ENCODE measurements at regions not wholly inside any gene's neighbourhood (a gene's known extent, or its start where the extent isn't known, plus 50 kb on each side); places are given as distances from the start of the nearest gene placed in this dataset.
"Not testable (repeated sequence)": the region's sequence is repeated elsewhere in the genome, so short reads cannot be mapped to it uniquely, and the experiment has no call there.

DNA sequence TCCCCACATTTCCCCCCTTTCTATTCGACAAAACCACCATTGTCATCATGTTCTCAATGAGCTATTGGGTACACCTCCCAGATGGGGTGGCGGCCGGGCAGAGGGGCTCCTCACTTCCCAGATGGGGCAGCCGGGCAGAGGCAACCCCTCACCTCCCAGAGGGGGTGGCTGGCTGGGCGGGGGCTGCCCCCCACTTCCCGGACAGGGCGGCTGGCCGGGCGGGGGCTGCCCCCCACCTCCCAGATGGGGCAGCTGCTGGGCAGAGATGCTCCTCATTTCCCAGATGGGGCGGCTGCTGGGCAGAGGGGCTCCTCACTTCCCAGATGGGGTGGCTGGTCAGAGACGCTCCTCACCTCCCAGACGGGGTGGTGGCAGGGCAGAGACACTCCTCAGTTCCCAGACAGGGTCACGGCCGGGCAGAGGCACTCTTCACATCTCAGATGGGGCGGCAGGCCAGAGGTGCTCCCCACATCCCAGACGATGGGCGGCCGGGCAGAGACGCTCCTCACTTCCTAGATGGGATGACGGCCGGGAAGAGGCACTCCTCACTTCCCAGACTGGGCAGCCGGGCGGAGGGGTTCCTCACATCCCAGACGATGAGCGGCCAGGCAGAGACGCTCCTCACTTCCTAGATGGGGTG, 221.5 kb downstream of the NNT start:
- TF ChIP-seq, protein P1, sequence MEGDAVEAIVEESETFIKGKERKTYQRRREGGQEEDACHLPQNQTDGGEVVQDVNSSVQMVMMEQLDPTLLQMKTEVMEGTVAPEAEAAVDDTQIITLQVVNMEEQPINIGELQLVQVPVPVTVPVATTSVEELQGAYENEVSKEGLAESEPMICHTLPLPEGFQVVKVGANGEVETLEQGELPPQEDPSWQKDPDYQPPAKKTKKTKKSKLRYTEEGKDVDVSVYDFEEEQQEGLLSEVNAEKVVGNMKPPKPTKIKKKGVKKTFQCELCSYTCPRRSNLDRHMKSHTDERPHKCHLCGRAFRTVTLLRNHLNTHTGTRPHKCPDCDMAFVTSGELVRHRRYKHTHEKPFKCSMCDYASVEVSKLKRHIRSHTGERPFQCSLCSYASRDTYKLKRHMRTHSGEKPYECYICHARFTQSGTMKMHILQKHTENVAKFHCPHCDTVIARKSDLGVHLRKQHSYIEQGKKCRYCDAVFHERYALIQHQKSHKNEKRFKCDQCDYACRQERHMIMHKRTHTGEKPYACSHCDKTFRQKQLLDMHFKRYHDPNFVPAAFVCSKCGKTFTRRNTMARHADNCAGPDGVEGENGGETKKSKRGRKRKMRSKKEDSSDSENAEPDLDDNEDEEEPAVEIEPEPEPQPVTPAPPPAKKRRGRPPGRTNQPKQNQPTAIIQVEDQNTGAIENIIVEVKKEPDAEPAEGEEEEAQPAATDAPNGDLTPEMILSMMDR (IDR thresholded peaks at IDR 0.05), result not testable (repeated sequence)
- not testable (repeated sequence) for TF ChIP-seq POLR2A (IDR thresholded peaks at IDR 0.05)

All from uterus (tissue), 2 donors.